GM23248 (cell line): ENCODE measurements at regions not wholly inside any gene's neighbourhood (a gene's known extent, or its start where the extent isn't known, plus 50 kb on each side); places are given as distances from the start of the nearest gene placed in this dataset.

Source experiments
- EZH2 ChIP-seq: fragments of 200-600 bp; sonication (generic); IDR thresholded peaks from 2 replicates; pipeline ENCODE4 v1.6.1; 2018; ENCODE audit warnings: antibody characterized with exemption, mild to moderate bottlenecking; ENCODE audit not compliant: insufficient read depth, poor library complexity, severe bottlenecking
- EZH2phosphoT487 ChIP-seq: fragments of 200-600 bp; sonication (generic); IDR thresholded peaks from 2 replicates; pipeline ENCODE4 v1.6.1; 2018; ENCODE audit warnings: antibody characterized with exemption, moderate library complexity, mild to moderate bottlenecking, low read depth; ENCODE audit not compliant: insufficient read depth

- no peak for TF ChIP-seq EZH2phosphoT487
- no peak for TF ChIP-seq EZH2
Observed at GRCh38 chr6:6960571-6961251, 147.1 kb upstream of the RREB1 start.
